Neural crest cell (in vitro differentiated cells): ENCODE measurements at regions not wholly inside any gene's neighbourhood (a gene's known extent, or its start where the extent isn't known, plus 50 kb on each side); places are given as distances from the start of the nearest gene placed in this dataset.

Source experiments
- DNase-seq: peaks from one replicate; pipeline ENCODE4 v3.0.0; 2021; ENCODE audit warnings: low read depth, mixed read lengths, low spot score
- H3K27ac Mint-ChIP-seq: one replicate; pipeline ENCODE4 v1.8.0; 2021; ENCODE audit warnings: mild to moderate bottlenecking, mixed read lengths; ENCODE audit not compliant: unreplicated experiment
- H3K27me3 Mint-ChIP-seq: 2 replicates; pipeline ENCODE4 v1.8.0; 2021; ENCODE audit warnings: low read depth, mild to moderate bottlenecking, mixed read lengths
- H3K36me3 Mint-ChIP-seq: 2 replicates; pipeline ENCODE4 v1.8.0; 2021; ENCODE audit warnings: low read depth, mild to moderate bottlenecking, mixed read lengths
- H3K4me1 Mint-ChIP-seq: 2 replicates; pipeline ENCODE4 v1.8.0; 2021; ENCODE audit warnings: mixed read lengths
- H3K4me3 Mint-ChIP-seq: one replicate; pipeline ENCODE4 v1.8.0; 2021; ENCODE audit warnings: mild to moderate bottlenecking, mixed read lengths
- H3K9me3 Mint-ChIP-seq: 2 replicates; pipeline ENCODE4 v1.8.0; 2021; ENCODE audit warnings: mixed read lengths
- TF ChIP-seq, protein P1 (sequence below): fragments of 200-600 bp; sonication (generic); conservative IDR thresholded peaks from 2 replicates; pipeline ENCODE4 v1.5.0; 2021; ENCODE audit warnings: antibody characterized with exemption, mild to moderate bottlenecking

DNA sequence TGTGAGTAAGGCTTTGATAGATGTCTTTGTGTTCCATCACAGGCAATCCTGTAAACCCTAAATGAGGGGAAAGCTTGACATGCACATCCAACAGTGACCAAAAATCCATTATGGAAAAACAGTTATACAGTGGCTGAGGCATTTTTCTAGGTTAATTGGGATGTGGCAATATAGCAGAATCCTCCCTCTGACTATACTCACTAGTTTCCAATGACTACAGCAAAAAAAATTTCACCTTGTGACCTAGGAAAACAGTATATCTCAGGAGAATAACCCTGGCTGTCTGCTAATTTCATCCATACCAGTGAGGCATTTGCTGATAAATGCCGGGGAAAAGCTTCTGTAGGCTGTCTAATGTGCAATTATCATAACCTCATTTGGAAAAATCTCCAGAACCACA is 49.9 kb upstream of the SNCAIP start:
- TF ChIP-seq, protein P1, sequence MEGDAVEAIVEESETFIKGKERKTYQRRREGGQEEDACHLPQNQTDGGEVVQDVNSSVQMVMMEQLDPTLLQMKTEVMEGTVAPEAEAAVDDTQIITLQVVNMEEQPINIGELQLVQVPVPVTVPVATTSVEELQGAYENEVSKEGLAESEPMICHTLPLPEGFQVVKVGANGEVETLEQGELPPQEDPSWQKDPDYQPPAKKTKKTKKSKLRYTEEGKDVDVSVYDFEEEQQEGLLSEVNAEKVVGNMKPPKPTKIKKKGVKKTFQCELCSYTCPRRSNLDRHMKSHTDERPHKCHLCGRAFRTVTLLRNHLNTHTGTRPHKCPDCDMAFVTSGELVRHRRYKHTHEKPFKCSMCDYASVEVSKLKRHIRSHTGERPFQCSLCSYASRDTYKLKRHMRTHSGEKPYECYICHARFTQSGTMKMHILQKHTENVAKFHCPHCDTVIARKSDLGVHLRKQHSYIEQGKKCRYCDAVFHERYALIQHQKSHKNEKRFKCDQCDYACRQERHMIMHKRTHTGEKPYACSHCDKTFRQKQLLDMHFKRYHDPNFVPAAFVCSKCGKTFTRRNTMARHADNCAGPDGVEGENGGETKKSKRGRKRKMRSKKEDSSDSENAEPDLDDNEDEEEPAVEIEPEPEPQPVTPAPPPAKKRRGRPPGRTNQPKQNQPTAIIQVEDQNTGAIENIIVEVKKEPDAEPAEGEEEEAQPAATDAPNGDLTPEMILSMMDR, result no peak
- Mint-ChIP-seq H3K4me1 (no peaks in the 10 kb centered on the region), H3K27me3 (no peaks in the 10 kb centered on the region), H3K9me3 (peaks cover 5% of the 10 kb centered on the region), H3K27ac (no peak overlapping the region), H3K36me3 (peaks cover 6% of the 10 kb centered on the region), H3K4me3 (no peak overlapping the region)
- no peak for DNase-seq
